PC-9 (cell line): ENCODE measurements at regions not wholly inside any gene's neighbourhood (a gene's known extent, or its start where the extent isn't known, plus 50 kb on each side); places are given as distances from the start of the nearest gene placed in this dataset.

Experiments used
- CTCF ChIP-seq: fragments of 200-600 bp; sonication (generic); conservative IDR thresholded peaks from 2 replicates; pipeline ENCODE4 v1.6.1; 2017; ENCODE audit warnings: mixed run types, antibody characterized with exemption, mild to moderate bottlenecking, moderate library complexity
- EZH2 ChIP-seq: fragments of 200-600 bp; sonication (generic); IDR thresholded peaks from 2 replicates; pipeline ENCODE4 v1.8.0; 2017; ENCODE audit warnings: antibody characterized with exemption, low read depth

- TF ChIP-seq CTCF, result no peak
- TF ChIP-seq EZH2, result no peak
Observed at GRCh38 chr3:163726125-163726524, 1352.2 kb downstream of the SI start.
